Jurkat, Clone E6-1 (cell line): ENCODE measurements at regions not wholly inside any gene's neighbourhood (a gene's known extent, or its start where the extent isn't known, plus 50 kb on each side); places are given as distances from the start of the nearest gene placed in this dataset.

Experiments used
- DNase-seq: peaks from one replicate; pipeline ENCODE4 v3.0.0-alpha.2; 2011; ENCODE audit warnings: low read depth, low spot score
- H3K4me3 ChIP-seq: 2 replicates; pipeline ENCODE4 v1.5.1; 2011; ENCODE audit warnings: mild to moderate bottlenecking, low read length, control low read depth, moderate library complexity

DNA sequence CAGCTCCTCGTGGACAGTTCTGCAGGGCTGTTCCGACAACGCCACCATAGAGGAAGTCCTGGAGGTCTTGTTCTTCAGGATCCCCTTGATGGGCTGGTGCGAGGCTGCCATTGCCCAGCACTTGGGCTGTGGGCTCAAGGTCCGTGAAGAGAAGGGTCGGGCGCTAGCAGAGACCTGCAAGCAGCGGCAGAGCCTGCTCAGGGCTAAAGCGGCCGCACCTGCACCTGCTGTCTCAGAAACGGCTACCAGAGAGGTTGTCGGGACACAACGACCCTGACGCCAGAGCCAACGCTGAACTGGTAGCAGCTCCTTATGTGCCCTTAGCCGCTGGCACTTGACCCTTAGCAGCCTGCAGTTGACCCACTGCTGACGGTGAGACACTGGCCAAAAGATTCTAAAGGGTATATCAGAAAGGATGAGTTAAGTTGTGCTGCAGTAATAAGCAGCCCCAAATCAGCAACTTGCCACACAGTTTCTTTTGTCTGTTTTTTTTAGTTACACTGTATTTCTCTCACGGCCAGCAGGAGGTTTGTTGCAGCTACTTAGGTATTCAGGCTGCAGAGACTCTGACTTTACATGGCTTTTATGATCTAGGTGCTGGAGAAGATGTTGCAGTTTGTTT lies 55.5 kb upstream of the ST6GAL2 start:
- no peak for DNase-seq

DNA sequence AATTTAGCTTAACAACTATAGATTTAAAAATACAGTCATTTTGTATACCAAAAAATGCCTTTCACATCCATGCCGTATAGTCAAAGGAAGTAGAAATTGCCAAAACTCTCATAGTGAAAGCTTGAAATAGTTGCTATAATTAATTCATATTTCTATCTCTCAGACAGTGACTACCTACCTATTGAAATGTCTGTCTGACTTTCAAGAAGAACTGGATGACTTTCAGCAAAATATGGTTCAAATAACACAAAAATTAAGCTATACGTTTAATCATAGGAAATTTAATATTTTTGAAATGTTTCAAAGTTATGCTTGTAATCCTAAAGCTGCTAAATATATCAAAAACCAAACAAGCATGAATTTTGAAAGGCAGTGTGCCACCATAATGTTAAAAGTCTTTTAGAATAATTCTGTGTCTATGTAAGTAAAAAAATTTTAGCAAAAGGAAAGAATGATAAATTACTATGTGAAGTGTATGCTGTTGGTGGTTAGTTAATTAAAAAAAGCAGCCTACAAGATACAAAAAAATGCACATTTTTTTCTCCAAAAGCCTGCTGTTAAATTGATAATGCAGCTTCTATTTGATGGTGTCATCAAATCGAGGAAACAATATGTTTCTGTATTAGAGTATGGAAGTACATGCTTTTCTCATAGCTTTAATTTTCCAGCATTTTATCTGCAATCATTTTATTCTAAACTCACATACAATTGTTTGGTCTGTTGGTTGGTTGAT lies 57.7 kb upstream of the ST6GAL2 start:
- DNase-seq = no peak
- H3K4me3 ChIP-seq = no peak overlapping the region

More for the DNA sequence above, 55.5 kb upstream of the ST6GAL2 start:
- no peak overlapping the region for H3K4me3 ChIP-seq

- no peak for DNase-seq
- H3K4me3 ChIP-seq = no peak overlapping the region
Observed at GRCh38 chr2:106944215-106944614, 58.2 kb upstream of the ST6GAL2 start.

DNA sequence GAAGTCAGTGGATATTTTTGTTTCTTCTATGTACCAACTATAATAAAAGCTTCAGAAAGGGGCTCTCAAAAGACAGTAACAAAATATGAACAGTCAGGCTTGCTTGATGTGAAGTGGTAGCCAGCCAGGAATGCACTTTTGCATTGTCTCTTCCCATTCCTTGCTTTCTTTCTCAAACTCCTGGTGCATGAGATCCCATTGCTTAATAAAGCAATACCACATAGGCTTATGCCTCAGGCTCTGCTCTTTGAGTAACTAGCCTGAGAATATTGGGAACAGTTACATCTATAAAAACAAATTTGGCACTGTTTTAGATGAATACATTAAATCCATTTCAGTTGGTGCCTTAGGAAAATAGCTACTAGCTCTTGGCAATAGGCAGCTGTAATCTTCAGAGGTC lies 62.6 kb upstream of the ST6GAL2 start:
- no peak for DNase-seq
- no peak overlapping the region for H3K4me3 ChIP-seq

DNA sequence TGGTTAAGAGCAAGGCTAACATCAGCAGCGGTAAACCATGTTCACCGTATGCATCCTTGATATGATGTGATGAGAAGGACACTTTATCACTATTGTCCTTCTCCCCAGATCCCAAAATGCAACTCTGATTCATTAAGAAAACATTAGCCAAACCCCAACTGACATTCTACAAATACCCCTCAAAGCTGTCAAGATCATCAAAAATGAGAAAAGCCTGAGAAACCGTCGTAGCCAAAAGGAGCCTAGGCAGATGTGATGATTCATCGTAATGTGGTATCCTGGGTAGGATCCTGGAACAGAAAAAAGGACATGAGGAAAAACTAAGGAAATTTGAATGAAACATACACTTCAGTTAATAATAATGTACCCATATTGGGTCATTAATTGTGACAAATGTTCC lies 67.3 kb upstream of the ST6GAL2 start:
- DNase-seq = no peak
- H3K4me3 ChIP-seq = no peak overlapping the region

- no peak for DNase-seq
- H3K4me3 ChIP-seq = no peak overlapping the region
Observed at GRCh38 chr2:106953779-106954178, 67.8 kb upstream of the ST6GAL2 start.

DNA sequence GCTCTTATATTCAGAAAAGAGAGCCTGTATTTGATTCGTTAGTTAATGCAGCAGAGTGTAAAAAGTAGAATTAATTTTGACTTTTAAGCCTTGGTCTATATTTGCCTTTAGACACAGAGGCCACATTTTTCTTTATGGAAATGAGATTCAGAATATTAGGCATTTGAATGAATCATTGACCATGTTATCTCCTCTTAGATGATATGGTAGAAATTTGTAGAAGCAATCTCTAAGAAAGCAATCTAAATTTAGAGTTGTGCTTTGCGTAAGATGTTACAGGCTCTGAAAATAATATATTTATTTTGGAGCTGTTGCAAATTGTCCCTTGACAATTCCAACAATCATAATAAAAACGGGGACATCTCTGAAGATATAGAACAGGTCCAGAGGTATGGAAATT lies 68.3 kb upstream of the ST6GAL2 start:
- no peak for DNase-seq
- no peak overlapping the region for H3K4me3 ChIP-seq

DNA sequence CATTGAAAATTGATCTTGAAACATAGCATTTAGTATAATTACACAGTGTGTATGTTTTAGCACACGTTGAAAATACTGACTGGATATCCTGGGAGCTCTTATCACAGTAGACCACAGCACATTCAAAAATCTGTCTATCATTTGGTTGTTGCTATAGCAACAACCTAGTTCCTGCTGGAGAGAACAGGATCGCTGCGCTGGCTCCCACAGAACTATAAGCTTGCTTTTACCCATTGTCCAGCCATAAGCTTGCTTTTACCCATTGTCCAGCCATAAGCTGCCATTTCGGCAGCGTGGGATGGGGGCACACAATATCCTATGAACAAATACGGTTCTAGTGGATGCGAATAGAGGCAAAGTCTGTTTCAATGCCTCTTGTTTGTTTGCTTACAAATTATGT lies 70.4 kb upstream of the ST6GAL2 start:
- DNase-seq = no peak
- H3K4me3 ChIP-seq = no peak overlapping the region

- no peak overlapping the region for H3K4me3 ChIP-seq
- no peak for DNase-seq
Observed at GRCh38 chr2:106956879-106957278, 70.9 kb upstream of the ST6GAL2 start.

DNA sequence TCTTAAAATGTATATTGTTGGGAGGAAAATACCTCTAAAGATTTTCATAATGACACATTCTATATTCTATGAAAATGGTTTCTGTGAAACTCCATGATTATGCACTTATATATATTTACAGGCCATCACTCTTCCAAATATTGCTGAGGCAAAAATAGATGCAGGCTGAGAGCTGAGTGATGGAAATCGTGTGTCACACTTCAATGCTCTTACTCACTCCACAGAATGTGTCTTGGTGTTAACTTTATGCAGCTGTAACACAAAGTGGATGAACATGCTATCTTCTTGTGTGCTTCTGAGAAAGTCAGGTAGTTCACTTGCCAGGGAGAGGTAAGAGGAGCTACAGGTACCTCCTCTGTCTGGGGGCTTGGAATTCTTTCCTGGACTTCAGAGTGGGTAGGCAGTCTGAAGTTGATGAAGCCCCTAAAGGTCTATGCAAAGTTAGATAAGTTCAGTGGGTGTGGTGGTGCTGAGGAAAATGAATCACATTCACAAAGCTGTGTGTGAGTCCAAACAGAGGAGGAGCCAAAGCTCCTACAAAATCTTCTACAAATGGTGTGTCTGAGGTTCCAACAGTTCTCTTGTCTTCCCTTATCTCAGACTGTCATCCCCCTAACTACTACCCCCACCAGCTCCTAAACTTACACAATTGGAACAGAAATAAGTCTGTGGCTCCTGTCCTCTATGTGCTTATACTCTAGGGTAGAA lies 74.2 kb upstream of the ST6GAL2 start:
- DNase-seq = no peak
- H3K4me3 ChIP-seq = no peak overlapping the region

DNA sequence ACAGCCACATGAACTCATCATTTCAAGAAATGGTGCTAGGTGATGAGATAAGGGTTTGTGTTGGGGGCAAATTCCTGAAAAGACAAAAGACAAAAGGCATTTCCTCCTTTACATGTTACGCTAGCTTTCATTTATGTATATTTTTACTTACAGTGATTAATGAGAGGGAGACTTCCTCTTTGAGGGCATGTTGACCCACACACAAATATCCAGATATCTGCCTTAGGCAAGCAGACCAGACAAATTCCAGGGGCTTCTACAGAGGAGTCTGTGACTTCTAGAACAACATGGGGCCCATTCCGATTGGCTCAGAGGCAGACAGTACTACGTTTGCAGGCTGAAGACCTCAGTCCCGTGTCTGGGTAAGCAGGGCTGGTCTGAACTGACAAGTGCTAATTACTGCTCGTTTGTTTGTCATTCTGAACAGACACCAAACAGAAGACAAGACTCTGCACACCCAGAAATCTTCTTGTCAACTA lies 74.8 kb upstream of the ST6GAL2 start:
- DNase-seq = no peak
- H3K4me3 ChIP-seq = no peak overlapping the region

DNA sequence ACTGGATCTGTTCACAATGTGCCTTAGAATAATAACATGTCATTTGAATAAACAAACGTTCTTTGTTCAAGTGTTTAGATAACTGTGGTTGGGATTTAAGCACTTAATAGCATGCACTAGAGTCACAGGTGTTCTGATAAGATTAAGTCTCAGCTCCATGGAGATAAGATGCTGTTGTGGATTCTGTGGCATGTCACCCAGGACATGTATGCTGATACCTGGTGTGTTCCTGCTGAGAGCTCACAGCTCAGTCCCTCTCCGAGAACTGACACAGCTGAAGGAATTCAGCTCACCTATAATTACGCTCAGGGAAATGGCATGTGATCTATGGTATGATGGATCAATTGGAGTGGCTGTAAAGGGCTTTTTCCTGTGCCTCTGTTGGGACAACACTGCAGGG lies 75.4 kb upstream of the ST6GAL2 start:
- DNase-seq = no peak
- no peak overlapping the region for H3K4me3 ChIP-seq

GRCh38 chr2:106963156-106963555 lies 77.2 kb upstream of the ST6GAL2 start:
- DNase-seq = no peak
- no peak overlapping the region for H3K4me3 ChIP-seq

DNA sequence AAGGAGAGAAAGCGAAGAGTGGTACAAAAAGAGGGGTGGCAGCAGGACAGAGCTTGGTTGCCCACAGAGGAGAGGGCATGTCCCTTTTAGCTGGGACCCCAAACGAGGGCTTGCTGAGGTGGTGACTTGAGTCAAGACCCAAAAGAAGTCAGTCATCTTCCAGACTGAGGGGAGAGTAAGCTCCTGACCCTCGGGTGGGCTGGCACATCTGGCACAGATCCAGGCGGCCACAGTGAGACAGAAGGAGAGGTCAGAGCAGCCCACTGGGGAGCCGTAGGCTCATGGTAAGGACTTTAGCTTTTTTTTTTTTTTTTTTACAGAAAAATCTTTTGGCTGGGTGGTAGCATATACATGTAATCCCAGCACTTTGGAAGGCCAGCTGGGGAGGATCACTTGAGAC lies 77.9 kb upstream of the ST6GAL2 start:
- DNase-seq = no peak
- H3K4me3 ChIP-seq = no peak overlapping the region

DNA sequence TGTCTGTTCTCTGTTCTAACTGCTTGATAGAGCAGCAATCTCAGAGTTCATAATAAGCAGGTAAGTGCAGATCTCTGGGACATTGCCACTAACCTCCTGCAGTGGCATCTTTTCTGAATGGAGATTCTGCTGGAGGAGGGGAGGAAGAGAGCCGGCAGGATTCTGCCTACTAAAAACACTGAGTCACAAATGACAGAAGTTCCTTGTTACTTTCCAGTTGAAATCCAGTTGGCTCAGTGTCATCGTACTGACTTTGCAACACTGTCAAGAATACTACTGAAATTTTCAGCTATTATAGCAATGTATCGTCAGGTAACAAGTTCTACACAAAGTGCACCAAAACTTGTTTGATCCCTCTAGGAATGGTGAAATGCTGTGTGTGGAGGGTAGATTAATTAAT lies 79.6 kb upstream of the ST6GAL2 start:
- no peak overlapping the region for H3K4me3 ChIP-seq
- no peak for DNase-seq

- H3K4me3 ChIP-seq = no peak overlapping the region
- DNase-seq = no peak
Observed at GRCh38 chr2:106969777-106970176, 83.8 kb upstream of the ST6GAL2 start.

- no peak overlapping the region for H3K4me3 ChIP-seq
- no peak for DNase-seq
Observed at GRCh38 chr2:106970471-106971261, 84.7 kb upstream of the ST6GAL2 start.

DNA sequence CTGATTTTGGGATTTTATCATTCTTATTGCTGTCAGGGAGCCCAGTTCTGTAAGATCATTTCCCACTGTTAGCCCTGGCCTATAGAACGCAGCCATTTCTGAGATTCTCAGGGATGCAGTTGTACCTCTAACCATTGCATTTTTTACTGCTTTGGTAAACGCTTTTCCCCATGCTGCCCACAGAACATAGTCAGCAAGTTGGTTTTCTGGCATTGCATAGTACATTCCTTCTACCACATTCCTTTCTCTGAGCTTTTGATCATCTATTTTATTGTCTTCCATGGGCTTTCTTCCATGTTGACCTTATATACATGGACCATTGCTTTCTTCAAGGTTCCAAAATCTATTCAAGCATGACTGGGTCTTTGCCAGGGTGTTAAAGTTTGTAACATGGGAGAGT lies 86.8 kb upstream of the ST6GAL2 start:
- DNase-seq = no peak
- H3K4me3 ChIP-seq = no peak overlapping the region

- no peak for DNase-seq
- no peak overlapping the region for H3K4me3 ChIP-seq
Observed at GRCh38 chr2:106974891-106975290, 88.9 kb upstream of the ST6GAL2 start.

GRCh38 chr2:106975641-106976040 lies 89.7 kb upstream of the ST6GAL2 start:
- no peak overlapping the region for H3K4me3 ChIP-seq
- DNase-seq = no peak
